ENCODE measurements at regions not wholly inside any gene's neighbourhood (a gene's known extent, or its start where the extent isn't known, plus 50 kb on each side); places are given as distances from the start of the nearest gene placed in this dataset.

GRCh38 chr1:80994934-80995333, 805.8 kb upstream of the ADGRL2 start:
- DNase-seq (ENCODE audit: low spot score), result no peak

- DNase-seq (ENCODE audit: low spot score), result no peak
Observed at GRCh38 chr1:80994038-80994437, 806.7 kb upstream of the ADGRL2 start.

- no peak for DNase-seq (ENCODE audit: low spot score)
Observed at GRCh38 chr1:80993154-80993980, 807.4 kb upstream of the ADGRL2 start.

GRCh38 chr1:80989455-80989854, 811.3 kb upstream of the ADGRL2 start:
- DNase-seq (ENCODE audit: low spot score), result no peak

GRCh38 chr1:80988926-80989325, 811.8 kb upstream of the ADGRL2 start:
- DNase-seq (ENCODE audit: low spot score), result no peak

GRCh38 chr1:80987824-80988223, 812.9 kb upstream of the ADGRL2 start:
- DNase-seq (ENCODE audit: low spot score), result no peak

GRCh38 chr1:80987106-80987505, 813.6 kb upstream of the ADGRL2 start:
- no peak for DNase-seq (ENCODE audit: low spot score)

GRCh38 chr1:80982831-80983230, 817.9 kb upstream of the ADGRL2 start:
- DNase-seq (ENCODE audit: low spot score), result no peak

- no peak for DNase-seq (ENCODE audit: low spot score)
Observed at GRCh38 chr1:80973101-80973500, 827.6 kb upstream of the ADGRL2 start.

GRCh38 chr1:80966266-80966665, 834.5 kb upstream of the ADGRL2 start:
- no peak for DNase-seq (ENCODE audit: low spot score)

- no peak for DNase-seq (ENCODE audit: low spot score)
Observed at GRCh38 chr1:80962564-80962963, 838.2 kb upstream of the ADGRL2 start.

GRCh38 chr1:80961464-80962190, 839.1 kb upstream of the ADGRL2 start:
- no peak for DNase-seq (ENCODE audit: low spot score)

GRCh38 chr1:80933346-80933745, 867.4 kb upstream of the ADGRL2 start:
- DNase-seq (ENCODE audit: low spot score), result no peak

- DNase-seq (ENCODE audit: low spot score), result no peak
Observed at GRCh38 chr1:80931178-80931577, 869.6 kb upstream of the ADGRL2 start.

GRCh38 chr1:80929868-80930508, 870.7 kb upstream of the ADGRL2 start:
- DNase-seq (ENCODE audit: low spot score), result no peak

GRCh38 chr1:80926531-80926930, 874.2 kb upstream of the ADGRL2 start:
- no peak for DNase-seq (ENCODE audit: low spot score)

- DNase-seq (ENCODE audit: low spot score), result no peak
Observed at GRCh38 chr1:80925130-80925805, 875.5 kb upstream of the ADGRL2 start.

- no peak for DNase-seq (ENCODE audit: low spot score)
Observed at GRCh38 chr1:80924290-80924689, 876.4 kb upstream of the ADGRL2 start.

- DNase-seq (ENCODE audit: low spot score), result no peak
Observed at GRCh38 chr1:80922906-80923305, 877.8 kb upstream of the ADGRL2 start.

GRCh38 chr1:80919426-80919825, 881.3 kb upstream of the ADGRL2 start:
- DNase-seq (ENCODE audit: low spot score), result no peak

- no peak for DNase-seq (ENCODE audit: low spot score)
Observed at GRCh38 chr1:80918380-80918779, 882.4 kb upstream of the ADGRL2 start.

GRCh38 chr1:80917826-80918225, 882.9 kb upstream of the ADGRL2 start:
- DNase-seq (ENCODE audit: low spot score), result no peak
